ENCODE measurements at regions not wholly inside any gene's neighbourhood (a gene's known extent, or its start where the extent isn't known, plus 50 kb on each side); places are given as distances from the start of the nearest gene placed in this dataset.

DNA sequence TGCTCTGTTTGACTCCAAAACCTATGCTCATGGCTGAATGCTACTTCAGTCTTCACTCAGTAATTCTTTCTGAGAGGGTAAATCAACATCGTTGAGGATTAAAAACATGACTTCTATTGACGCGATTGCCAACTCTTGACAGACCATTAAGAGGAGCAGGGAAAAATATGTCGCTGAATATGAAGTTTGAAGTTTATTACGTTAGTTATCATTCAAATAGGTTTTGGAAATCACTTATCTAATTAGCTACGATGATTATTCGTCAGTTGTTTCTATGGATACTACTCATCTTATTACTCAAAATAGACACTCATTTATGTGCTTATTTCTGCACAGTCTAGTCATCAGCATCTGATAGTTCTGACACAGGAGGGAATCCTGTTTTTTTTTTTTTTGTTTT lies 279.2 kb upstream of the TBL1XR1 start:
- TF ChIP-seq, protein P1, sequence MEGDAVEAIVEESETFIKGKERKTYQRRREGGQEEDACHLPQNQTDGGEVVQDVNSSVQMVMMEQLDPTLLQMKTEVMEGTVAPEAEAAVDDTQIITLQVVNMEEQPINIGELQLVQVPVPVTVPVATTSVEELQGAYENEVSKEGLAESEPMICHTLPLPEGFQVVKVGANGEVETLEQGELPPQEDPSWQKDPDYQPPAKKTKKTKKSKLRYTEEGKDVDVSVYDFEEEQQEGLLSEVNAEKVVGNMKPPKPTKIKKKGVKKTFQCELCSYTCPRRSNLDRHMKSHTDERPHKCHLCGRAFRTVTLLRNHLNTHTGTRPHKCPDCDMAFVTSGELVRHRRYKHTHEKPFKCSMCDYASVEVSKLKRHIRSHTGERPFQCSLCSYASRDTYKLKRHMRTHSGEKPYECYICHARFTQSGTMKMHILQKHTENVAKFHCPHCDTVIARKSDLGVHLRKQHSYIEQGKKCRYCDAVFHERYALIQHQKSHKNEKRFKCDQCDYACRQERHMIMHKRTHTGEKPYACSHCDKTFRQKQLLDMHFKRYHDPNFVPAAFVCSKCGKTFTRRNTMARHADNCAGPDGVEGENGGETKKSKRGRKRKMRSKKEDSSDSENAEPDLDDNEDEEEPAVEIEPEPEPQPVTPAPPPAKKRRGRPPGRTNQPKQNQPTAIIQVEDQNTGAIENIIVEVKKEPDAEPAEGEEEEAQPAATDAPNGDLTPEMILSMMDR (conservative IDR thresholded peaks at IDR 0.05), result no peak
- TF ChIP-seq EZH2 (IDR thresholded peaks at IDR 0.05; ENCODE audit: low read depth), result no peak

Measured in PC-9 (cell line).